ENCODE measurements at regions not wholly inside any gene's neighbourhood (a gene's known extent, or its start where the extent isn't known, plus 50 kb on each side); places are given as distances from the start of the nearest gene placed in this dataset.
"Not testable (repeated sequence)": the region's sequence is repeated elsewhere in the genome, so short reads cannot be mapped to it uniquely, and the experiment has no call there.

DNA sequence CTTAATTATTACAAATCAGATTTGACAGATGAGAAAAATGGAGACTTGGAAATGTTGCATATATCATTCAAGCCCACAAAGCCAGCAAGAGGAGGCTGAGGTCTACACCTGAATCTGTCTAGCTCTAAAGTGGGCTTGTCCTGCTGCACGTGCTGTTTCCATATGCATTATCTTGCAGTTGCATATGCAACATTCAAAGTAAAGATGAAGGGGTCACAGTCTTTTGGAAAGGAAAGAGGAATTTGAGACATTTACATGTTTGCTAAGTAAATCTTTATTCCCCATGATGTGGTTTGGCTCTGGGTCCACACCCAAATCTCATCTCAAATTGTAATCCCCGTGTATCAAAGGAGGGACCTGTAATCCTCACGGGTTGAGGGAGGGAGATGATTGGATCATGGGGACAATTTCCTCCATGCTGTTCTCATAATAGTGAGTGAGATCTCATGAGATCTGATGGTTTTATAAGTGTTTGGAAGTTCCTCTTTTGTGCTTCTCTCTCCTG lies 98.3 kb downstream of the BACH1 start:
- DNase-seq (ENCODE audit: low read depth in 2 of 2) = no peak

DNA sequence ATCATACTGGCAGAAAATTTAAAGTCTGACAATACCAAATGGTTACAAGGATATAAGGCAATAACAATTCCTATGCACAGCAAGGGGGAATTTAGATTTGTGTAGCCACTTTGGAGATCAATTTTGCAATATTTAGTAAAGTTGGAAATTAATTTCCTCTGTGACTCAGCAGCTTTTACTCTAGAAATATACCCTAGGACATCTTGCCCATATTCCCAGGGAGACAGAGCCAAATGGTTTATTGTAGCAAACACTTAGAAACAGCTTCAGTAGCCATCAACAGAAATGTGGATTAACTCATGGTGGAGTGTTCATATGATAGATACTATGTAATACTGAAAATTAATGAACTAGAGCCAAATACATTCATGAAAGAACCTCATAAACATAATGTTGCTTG lies 104.6 kb downstream of the BACH1 start:
- no peak for DNase-seq (ENCODE audit: low read depth in 2 of 2)

DNA sequence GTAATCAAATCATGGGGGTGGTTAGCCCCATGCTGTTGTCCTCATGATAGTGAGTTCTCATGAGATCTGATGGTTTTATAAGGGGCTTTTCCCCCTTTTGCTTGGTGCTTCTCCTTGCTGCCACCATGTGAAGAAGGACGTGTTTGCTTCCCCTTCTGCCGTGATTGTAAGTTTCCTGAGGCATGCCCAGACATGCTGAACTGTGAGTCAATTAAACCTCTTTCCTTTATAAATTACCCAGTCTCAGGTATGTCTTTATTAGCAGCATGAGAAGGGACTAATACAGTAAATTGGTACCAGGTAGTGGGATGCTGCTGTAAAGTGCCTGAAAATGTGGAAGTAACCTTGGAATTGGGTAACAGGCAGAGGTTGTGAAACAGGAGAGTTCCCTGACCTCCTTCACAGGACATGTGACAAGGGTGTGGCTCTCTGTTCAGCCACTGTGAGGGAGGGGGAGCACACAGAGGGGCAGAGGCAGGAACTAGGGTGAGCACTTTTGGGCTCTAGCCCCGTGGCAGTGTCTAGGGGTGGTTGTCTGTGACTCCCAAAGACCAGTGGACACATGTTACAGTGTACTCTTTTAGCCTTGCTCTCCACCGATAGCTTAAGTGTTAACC lies 105.3 kb downstream of the BACH1 start:
- DNase-seq (ENCODE audit: low read depth in 2 of 2) = no peak

DNA sequence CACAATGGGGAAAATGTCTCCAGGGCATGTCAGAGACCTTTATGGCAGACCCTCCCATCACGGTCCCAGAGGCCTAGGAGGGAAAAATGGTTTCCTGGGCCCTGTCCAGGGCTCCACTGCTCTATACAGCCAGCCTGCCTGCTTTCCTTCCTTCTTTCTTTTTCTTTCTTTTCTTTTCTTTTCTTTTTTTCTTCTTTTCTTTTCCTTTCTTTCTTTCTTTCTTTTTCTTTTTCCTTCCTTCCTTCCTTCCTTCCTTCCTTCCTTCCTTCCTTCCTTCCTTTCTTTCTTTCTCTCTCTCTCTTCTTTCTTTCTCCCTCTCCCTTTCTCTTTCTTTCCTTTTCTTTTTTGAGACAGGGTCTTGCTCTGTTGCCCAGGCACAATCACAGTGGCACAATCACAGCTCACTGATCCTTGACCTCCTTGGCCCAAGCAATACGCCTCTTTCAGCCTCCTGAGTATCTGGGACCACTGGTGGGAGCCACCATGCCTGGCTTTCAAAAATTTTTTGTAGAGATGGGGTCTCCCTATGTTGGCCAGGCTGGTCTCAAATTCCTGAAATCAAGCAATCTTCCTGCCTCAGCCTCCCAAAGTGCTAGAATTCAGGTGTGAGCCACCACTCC lies 106.9 kb downstream of the BACH1 start:
- no peak for DNase-seq (ENCODE audit: low read depth in 2 of 2)

DNA sequence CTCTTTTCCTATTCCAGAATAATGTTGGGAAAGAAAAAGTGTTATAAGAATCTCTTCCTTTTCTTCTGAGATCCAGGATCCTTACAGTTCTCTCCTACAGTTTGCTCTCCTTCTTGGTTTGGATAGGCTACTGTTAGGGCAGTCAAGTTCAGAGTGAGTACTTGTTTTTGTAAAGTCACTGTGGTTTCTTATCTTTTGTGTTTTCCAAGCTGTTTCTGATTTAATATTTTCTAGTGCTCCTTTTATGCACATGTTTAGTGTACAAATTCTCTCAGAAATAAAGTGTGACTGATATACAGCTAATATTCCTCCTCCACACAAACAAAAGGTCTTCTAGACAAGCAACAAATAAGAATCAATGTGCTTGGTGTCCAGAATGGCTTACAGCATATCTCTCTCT lies 107.7 kb downstream of the BACH1 start:
- no peak for DNase-seq (ENCODE audit: low read depth in 2 of 2)

DNA sequence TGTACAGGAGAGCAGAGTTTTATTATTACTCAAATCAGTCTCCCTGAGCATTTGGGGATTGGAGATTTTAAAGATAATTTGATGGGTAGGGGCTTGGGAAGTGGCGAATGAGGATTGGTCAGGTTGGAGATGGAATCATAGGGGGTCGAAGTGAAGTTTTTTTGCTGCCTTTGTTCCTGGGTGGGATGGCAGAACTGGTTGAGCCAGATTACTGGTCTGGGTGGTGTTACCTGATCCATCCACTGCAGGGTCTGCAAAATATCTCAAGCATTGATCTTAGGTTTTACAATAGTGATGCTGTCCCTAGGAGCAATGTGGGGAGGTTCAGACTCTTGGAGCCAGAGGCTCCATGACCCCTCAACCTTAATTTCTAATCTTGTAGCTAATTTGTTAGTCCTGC lies 108.8 kb downstream of the BACH1 start:
- DNase-seq (ENCODE audit: low read depth in 2 of 2) = no peak

DNA sequence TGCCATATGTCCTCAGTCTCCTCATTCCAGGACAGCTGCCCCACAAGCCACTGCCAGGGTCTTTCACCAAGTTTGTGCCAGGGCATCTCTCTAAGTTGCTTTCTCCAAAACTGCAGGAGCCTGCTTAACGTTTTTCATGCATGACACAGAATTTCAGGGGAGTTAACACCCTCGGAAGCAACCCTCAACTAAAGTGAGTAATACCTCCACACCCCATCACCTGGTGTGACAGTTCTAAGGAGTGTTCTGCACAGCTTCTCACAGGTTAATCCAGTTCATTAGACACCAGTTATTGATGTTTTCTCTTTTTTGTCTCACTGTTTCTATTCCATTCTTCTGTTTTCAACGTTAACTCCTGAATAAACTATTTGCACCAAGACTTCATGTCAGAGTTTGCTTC lies 115.0 kb downstream of the BACH1 start:
- no peak for DNase-seq (ENCODE audit: low read depth in 2 of 2)

DNA sequence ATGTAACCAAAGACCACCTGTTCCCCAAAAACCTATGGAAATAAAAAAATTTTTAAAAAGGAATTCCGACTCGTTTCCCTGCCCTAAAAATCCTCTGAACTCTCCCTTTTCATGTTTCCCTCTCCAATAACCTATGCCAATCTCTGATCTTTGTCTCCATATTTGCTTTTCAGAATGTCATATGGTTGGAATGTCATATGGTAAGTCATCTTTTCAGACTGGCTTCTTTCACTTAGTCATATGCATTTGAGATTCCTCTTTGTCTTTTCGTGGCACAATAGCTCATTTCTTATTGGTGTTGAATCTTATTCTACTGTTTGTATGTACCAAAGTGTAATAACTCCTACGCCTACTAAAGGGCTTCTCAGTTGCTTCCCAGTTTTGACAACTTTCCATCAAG lies 117.5 kb downstream of the BACH1 start:
- no peak for DNase-seq (ENCODE audit: low read depth in 2 of 2)

DNA sequence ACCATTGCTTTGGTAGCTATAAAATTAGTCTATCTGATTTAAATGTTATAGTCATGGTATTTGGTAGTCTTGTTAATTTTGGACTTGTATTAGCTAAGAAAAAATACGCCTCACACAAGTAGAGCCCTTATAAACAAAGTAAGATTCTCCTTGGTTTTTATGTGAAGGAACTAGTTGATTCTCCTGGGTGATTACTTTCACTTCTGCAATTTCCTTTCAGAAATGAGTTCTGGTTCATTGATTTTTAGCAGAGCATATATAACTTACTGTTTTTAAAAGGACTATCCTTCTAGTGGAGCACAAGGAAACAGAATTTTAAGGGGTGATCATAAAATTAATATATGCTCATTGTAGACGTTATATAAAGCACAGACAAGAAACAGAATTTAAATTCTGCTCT lies 120.1 kb downstream of the BACH1 start:
- no peak for DNase-seq (ENCODE audit: low read depth in 2 of 2)

DNA sequence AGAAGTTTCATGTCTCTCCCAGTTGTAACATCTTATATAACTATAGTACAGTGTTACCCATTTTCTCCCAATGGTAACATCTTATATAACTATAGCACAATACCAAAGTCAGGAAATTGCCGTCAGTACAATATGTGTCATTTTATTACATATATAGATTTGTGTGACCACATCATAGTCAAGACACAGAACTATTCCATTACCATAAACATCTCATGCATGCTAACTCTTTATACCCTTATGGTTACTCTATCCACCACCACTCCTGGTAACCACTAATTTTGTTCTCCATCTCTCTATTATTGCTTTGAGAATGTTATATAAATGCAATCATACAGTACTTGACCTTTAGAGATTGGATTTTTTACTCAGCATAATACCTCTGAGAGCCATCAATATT lies 120.7 kb downstream of the BACH1 start:
- no peak for DNase-seq (ENCODE audit: low read depth in 2 of 2)

DNA sequence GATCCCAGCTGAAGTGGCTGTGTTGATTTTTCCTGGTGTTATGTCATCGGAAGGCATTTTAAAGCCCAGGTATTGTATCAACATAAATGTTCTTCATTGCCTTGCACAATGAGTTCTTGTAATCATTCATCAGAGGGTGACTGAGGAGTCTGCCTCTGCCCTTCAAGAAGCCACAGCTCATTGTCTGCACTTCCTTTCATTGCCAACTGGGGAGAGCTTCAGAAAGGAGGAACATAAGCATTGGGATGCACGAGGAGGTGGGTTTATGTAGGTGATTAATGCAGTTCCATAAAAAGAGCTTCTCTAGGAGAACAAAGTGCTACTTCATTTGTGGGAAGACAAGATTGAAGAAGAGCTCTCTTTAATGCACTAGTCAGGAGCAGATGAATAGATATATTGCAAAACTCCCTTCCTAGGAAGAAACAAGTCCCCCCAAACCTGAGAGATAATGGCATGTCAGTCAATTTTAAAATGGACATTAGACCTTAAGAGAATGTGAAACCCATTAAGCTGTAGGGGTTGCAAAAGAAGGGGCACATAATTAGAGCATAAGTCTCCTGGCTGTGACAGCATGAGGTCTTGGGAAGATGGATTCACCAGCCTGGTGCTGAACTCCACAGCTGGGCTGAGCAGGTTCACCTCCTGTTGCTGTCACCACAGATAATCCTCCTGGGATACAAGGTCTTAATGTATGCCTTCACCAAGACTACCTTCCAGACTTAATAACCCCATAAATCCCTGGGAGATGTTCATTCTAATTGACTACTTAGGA lies 124.6 kb downstream of the BACH1 start:
- DNase-seq (ENCODE audit: low read depth in 2 of 2) = no peak

DNA sequence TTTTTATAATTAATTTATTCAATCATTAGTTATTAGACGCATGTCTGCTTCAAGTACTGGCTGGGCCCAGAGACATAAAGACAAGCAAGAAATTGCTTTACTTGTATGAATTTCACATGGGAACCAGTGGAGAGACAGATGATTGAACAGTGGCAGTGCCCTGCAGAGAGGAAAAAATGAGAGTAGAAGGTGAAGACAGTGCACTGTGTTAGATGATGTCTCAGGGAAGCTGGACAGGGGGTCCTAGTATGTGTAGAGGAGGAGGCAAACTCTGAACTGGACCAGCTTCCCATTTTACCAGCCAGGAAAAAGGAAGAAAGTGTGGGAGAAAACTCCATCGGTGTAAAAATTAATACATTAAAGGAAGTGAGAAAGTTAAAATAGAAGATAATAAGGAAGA lies 126.0 kb downstream of the BACH1 start:
- DNase-seq (ENCODE audit: low read depth in 2 of 2) = no peak

DNA sequence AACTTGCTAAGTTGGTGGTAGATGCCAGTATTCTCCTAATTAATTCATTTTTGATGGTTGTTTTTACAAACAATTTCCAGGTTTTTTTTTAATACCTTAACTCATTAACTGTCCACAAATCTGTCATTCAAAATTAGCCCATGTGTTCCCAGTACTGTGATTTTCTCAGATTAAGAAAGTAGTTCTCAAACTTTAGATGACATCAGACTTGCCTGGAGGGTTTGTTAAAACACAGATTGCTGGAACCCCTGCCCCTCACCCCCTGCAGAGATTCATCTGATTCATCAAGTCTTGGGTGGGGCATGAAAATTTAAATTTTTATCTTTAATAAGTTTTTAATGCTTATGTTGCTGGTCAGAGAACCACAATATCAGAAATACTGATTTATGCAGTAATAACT lies 130.5 kb downstream of the BACH1 start:
- no peak for DNase-seq (ENCODE audit: low read depth in 2 of 2)

DNA sequence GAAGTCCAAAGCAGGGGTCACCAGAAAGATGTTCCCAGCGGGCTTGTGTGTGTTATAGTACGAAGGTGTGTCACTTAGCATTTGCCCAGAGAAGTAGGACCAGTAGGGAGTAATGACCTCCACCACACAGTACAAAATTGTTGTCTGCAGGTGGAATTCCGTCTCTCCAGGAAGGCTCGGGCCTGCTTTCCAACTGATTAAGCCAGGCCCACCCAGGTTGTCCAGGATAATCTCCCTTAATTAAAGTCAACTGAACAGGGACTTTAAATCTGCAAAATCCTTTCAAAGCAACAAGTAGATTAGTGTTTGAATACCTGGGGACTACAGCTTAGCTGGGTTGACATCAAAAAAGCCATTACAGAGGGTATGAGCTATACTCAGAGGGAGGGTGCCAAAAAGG lies 131.3 kb downstream of the BACH1 start:
- DNase-seq (ENCODE audit: low read depth in 2 of 2) = no peak

DNA sequence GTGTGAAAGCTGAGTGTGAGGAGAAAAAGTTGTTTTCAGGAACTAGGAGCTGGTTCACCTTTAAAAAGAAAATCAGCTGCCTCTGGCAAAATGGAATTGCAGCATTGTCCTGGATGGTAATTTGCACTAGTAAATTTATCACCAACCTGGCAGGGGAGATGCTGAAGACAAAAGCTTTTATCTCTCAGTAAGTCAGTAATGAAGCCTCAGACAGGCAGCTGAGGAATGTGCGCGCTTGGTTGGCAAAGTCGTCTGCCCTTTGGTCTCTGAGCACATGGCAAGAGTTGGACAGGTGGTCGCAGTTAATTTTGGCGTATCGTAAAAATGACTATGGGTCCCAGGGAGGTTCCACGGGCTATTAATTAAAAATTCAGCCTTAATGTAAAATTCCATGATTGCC lies 131.9 kb downstream of the BACH1 start:
- no peak for DNase-seq (ENCODE audit: low read depth in 2 of 2)

DNA sequence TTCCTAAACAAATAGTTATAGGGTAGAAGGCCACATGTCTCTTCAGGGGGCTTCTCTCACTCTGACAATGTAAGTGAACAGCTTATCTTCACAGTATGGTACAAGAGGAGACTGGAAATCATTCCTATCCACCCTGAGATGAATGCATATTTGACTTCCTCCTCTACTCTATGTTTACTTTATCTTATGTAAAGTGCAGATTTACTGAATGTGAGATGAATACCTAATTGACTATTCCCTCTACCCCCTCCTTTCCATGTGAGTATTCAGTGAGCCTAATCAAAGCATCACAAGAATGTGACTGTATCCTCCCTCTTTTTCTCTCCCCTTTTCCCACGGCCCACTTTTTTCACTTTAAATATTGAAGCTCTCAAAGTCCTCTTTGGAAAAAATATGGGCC lies 132.5 kb downstream of the BACH1 start:
- no peak for DNase-seq (ENCODE audit: low read depth in 2 of 2)

DNA sequence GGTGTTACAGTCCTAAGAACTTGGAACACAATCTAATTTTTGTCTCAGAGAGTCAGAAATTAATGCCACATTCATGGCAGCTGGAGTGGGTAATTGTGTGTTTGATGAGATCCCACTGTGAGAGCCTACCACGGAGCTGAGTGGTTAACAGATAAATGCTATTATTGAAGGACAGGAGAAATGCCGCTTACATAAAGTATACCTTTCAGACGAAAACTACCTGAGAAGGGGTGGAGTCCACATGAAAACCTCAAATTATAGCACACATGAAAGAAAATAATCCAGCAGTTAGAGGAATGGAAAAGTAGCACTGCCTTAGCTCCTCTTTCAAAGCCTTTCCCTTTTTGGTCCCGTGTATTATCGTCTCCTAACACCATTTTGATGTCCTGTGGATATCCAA lies 133.0 kb downstream of the BACH1 start:
- no peak for DNase-seq (ENCODE audit: low read depth in 2 of 2)

DNA sequence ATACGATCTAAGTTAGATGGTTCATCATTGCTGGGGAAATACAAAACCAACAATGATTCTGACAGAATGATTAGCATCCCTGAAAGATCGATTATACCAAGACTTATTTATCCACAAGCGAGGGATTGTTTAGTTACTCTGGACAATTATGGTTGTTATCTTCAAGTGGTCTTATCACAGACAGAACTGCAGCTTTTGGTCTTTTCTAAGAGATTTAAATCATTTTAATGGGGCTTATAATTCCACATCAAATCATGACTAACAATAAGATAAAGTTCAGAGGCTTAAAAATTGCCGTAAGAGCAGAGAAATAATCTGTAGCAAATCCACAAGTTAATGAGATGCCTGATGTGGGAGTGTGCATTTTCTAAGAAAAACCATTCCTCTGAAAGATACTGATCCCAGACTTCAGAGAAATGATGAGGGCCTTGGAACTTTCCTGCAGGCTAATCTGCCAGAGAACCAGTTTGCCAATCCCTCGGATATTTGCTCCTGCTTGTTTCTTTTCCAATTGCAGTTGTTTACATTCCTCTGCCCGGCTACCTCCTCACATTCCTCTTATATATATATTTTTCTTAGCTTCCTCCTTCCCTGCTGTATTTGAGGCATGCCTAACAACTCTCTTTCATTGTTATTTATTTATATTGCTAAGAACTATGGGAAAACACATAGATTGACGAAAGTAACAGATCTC lies 134.8 kb downstream of the BACH1 start:
- no peak for DNase-seq (ENCODE audit: low read depth in 2 of 2)

DNA sequence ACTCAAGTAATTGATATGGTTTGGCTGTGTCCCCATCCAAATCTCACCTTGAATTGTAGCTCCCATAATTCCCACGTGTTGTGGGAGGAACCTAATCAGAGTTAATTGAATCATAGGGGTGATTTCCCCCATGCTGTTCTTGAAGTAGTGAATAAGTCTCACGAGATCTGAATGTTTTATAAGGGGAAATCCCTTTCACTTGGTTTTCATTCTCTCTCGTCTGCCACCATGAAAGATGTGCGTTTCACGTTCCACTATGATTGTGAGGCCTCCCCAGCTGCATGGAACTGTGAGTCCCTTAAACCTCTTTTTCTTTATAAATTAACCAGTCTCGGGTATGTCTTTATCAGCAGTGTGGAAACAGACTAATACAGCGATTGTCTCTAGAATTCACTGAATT lies 135.4 kb downstream of the BACH1 start:
- no peak for DNase-seq (ENCODE audit: low read depth in 2 of 2)

DNA sequence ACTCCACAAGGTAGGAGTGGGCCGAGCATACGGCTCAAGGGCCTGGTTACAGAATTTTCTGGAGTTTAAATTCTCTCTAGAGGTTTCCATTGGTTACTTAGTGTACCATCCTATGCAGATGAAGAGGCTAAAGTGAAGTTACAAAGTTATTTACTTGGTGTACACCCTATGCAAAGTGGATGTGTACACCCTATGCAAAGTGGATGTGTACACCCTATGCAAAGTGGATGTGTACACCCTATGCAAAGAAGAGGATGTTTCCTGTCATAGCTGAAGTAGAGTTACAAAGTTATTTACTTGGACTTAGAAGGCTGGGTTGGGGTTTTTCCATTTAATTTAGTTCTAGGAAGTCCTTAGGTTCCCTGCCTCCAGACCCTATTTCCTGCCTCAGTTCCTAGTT lies 136.3 kb downstream of the BACH1 start:
- not testable (repeated sequence) for DNase-seq (ENCODE audit: low read depth in 2 of 2)

DNA sequence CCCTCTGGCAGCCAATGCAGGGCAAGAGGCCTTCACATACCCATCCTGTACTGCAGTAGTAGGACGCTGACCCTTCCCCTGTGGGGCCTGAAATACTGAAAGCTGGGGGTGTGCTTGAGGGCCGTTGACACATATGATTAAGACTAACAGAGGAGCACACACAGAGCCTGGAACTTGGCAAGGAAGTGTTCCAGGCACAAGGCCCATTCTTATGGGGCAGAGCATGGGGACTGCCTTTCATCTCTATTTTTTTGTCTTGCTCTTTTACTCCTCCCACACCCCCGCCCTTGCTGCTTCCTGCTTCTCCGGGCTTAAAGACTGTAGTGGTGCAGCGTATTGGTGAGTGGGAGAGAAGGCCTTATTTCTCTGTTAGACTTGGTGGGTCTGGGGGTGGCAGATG lies 137.4 kb downstream of the BACH1 start:
- no peak for DNase-seq (ENCODE audit: low read depth in 2 of 2)

DNA sequence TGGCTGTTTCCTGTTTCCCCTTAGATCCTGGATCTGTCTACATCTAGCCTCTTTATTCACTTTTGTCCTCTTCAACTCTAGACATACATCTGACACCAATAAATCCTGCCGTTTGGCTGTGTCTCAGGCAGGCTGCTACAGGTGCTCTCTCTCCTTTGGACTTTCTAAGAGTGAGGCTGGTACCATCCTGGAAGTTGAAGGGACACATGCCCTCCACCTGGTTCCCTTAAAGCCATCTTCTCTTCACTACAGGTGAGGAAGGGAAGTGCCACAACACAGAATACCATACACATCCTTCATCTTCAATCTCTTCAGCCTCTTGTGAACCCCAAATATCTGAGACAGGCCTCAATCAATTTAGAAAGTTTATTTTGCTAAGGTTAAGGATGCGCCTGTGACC lies 137.9 kb downstream of the BACH1 start:
- DNase-seq (ENCODE audit: low read depth in 2 of 2) = no peak

DNA sequence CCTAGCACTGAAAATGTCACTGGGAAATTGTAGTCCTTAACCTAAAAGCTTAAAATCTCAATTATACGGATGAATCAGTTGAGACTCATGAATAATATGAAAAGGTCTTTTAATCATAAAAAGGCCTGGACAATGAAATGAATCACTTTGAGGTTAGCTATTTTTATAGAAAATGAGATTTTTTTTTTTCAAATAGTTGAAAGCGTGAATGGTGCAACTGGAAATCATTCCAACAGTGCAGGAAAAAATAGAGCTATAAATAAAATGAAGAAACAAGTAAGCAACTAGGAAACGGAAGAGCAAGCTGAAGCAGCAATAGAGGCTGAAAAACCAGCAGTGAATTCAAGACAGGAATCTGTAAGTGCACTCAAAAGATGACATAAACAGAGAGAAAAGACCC lies 142.9 kb downstream of the BACH1 start:
- no peak for DNase-seq (ENCODE audit: low read depth in 2 of 2)

Measured in fibroblast of skin of left biceps (primary cell).